Spleen (tissue), 7 donors: ENCODE measurements at regions not wholly inside any gene's neighbourhood (a gene's known extent, or its start where the extent isn't known, plus 50 kb on each side); places are given as distances from the start of the nearest gene placed in this dataset.

Experiments
- POLR2A ChIP-seq, 3 donors: fragments of 450-650 bp; IDR thresholded peaks; one replicate each; pipeline ENCODE4 v1.5.1; 2017; ENCODE audit warnings: antibody characterized with exemption in 3 of 3, mild to moderate bottlenecking in 1 of 3
- POLR2AphosphoS5 ChIP-seq, 3 donors: sonication (generic); formaldehyde crosslinking; IDR thresholded peaks; one replicate each; pipeline ENCODE4 v1.5.1; 2017; ENCODE audit warnings: antibody characterized with exemption in 3 of 3
- TF ChIP-seq, protein P1 (sequence below), 11 experiments: fragments of 200-600 bp in 7 of 11; fragments of 450-650 bp in 4 of 11; sonication (generic) in 4 of 11; IDR thresholded peaks in 8 of 11; conservative IDR thresholded peaks in 3 of 11; 1 replicate in 7 of 11; 2 replicates in 4 of 11; pipeline versions ENCODE4 v1.4.0 to v1.8.0; 2016 to 2021; ENCODE audit warnings: antibody characterized with exemption in 11 of 11, inconsistent platforms in 4 of 11, mild to moderate bottlenecking in 1 of 11
- donor health status: DM: no; HTN: no; CAD: no; lungs with moderate emphysema.
- donor health status: DM: no; HTN: no; CAD: no.
- donor health status: DM: no; HTN: no; CAD: no.

DNA sequence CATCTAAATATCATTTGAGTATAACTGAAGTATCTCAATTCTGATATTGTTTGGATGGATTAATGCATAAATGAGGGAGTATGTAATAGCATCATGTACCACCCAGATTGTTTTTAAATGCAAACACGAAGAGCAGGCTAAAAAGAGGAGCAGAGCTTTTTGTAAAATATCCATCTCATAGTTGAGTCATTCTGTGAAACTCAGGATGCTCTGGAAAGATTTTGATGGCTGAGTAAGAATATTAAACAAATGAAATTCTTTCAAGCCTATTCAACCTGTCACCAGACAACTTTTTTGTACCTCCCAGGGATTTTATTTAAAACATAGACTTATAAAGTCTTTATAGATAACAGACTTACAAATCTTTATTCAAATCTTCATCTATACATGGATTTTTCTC, 625.9 kb downstream of the TLE4 start:
- TF ChIP-seq POLR2A (IDR thresholded peaks at IDR 0.05), result no peak
- TF ChIP-seq, protein P1, sequence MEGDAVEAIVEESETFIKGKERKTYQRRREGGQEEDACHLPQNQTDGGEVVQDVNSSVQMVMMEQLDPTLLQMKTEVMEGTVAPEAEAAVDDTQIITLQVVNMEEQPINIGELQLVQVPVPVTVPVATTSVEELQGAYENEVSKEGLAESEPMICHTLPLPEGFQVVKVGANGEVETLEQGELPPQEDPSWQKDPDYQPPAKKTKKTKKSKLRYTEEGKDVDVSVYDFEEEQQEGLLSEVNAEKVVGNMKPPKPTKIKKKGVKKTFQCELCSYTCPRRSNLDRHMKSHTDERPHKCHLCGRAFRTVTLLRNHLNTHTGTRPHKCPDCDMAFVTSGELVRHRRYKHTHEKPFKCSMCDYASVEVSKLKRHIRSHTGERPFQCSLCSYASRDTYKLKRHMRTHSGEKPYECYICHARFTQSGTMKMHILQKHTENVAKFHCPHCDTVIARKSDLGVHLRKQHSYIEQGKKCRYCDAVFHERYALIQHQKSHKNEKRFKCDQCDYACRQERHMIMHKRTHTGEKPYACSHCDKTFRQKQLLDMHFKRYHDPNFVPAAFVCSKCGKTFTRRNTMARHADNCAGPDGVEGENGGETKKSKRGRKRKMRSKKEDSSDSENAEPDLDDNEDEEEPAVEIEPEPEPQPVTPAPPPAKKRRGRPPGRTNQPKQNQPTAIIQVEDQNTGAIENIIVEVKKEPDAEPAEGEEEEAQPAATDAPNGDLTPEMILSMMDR (IDR thresholded peaks at IDR 0.05 in 8 of 11, conservative IDR thresholded peaks at IDR 0.05 in 3 of 11), result no peak
- TF ChIP-seq POLR2AphosphoS5 (IDR thresholded peaks at IDR 0.05), result no peak
